Panc1 (cell line): ENCODE measurements at regions not wholly inside any gene's neighbourhood (a gene's known extent, or its start where the extent isn't known, plus 50 kb on each side); places are given as distances from the start of the nearest gene placed in this dataset.

Experiments
- ATAC-seq: fragments of 200-7000 bp; cut with Tn5 transposase; 2 replicates; pipeline ENCODE4 v1.9.1; 2020; ENCODE audit warnings: mild to moderate bottlenecking, moderate library complexity
- BruUV-seq: library from RNA; stranded (reverse); fragments of 400-500 nt; replicated peaks from 2 replicates; lab custom pipeline; 2021; lab: Mats Ljungman, UMichigan
- CTCF ChIA-PET: fragments of 300-600 bp; sonication (Branson Sonifier 250); formaldehyde crosslinking; loops from one replicate; lab custom pipeline; 2022; ENCODE audit warnings: antibody characterized with exemption; lab: Charles Lee
- POLR2A ChIA-PET: fragments of 300-600 bp; sonication (Branson Sonifier 250); formaldehyde crosslinking; loops from one replicate; lab custom pipeline; 2022; ENCODE audit warnings: antibody characterized with exemption; lab: Charles Lee
- DNase-seq: peaks from one replicate; pipeline ENCODE4 v3.0.0-alpha.2; 2010; ENCODE audit warnings: low read depth, low spot score
- H3K27ac ChIP-seq: 2 replicates; pipeline ENCODE4 v1.5.1; 2011; ENCODE audit warnings: mild to moderate bottlenecking, low read length, inconsistent platforms
- H3K27me3 ChIP-seq: fragments of 200-500 bp; sonication (Bioruptor generic); 2 replicates; pipeline ENCODE4 v1.6.0; 2014; ENCODE audit warnings: low read length, inconsistent platforms; ENCODE audit not compliant: control insufficient read depth, insufficient read depth
- H3K36me3 ChIP-seq: fragments of 200-500 bp; sonication (Bioruptor generic); 2 replicates; pipeline ENCODE4 v1.5.1; 2014; ENCODE audit warnings: inconsistent platforms, mild to moderate bottlenecking, low read length, moderate library complexity; ENCODE audit not compliant: control insufficient read depth, insufficient read depth
- H3K4me1 ChIP-seq: 2 replicates; pipeline ENCODE4 v1.5.1; 2011; ENCODE audit warnings: inconsistent platforms, mild to moderate bottlenecking, low read length, moderate library complexity; ENCODE audit not compliant: control insufficient read depth, insufficient read depth
- H3K4me3 ChIP-seq, 2 experiments: 2 replicates each; pipeline ENCODE4 v1.5.1; 2011 to 2012; ENCODE audit warnings: low read depth in 2 of 2, low read length in 2 of 2, mild to moderate bottlenecking in 2 of 2, inconsistent platforms in 1 of 2, moderate library complexity in 1 of 2
- H3K9me3 ChIP-seq: fragments of 200-500 bp; sonication (Bioruptor generic); 2 replicates; pipeline ENCODE4 v1.5.1; 2014; ENCODE audit warnings: low read depth, mild to moderate bottlenecking, inconsistent platforms, low read length, moderate library complexity; ENCODE audit not compliant: control insufficient read depth, insufficient read depth
- CTCF ChIP-seq: fragments of 450-650 bp; IDR thresholded peaks from 2 replicates; pipeline ENCODE4 v1.5.1; 2017; ENCODE audit warnings: mild to moderate bottlenecking
- POLR2AphosphoS5 ChIP-seq: IDR thresholded peaks from 2 replicates; pipeline ENCODE4 v1.6.1; 2012; ENCODE audit warnings: mild to moderate bottlenecking, low read depth, low read length, moderate library complexity
- SIN3A ChIP-seq: IDR thresholded peaks from 2 replicates; pipeline ENCODE4 v1.6.1; 2012; ENCODE audit warnings: low read depth, mild to moderate bottlenecking, low read length, moderate library complexity, borderline replicate concordance; ENCODE audit not compliant: insufficient read depth
- TCF7L2 ChIP-seq: IDR thresholded peaks from 2 replicates; pipeline ENCODE4 v1.6.1; 2011; ENCODE audit warnings: mild to moderate bottlenecking, low read depth, low read length, inconsistent platforms
- in situ Hi-C: cut with HindIII; loops from 2 replicates; pipeline ENCODE4 v1.10.0; 2016; ENCODE audit warnings: low sequenced_read_pairs, low pct_unique_long_range_greater_than_20kb
- intact Hi-C: fragments of 100-400 bp; cut with micrococcal nuclease; formaldehyde crosslinking; loops from one replicate; pipeline ENCODE4 v1.10.0; 2022; ENCODE audit not compliant: unreplicated experiment
- TF ChIP-seq, protein P1 (sequence below), 2 experiments: IDR thresholded peaks; 2 replicates each; pipeline ENCODE4 v1.6.1; 2011 to 2012; ENCODE audit warnings: low read depth in 2 of 2, control low read depth in 1 of 2, low read length in 1 of 2, mild to moderate bottlenecking in 1 of 2, moderate library complexity in 1 of 2; ENCODE audit not compliant: insufficient read depth in 1 of 2

DNA sequence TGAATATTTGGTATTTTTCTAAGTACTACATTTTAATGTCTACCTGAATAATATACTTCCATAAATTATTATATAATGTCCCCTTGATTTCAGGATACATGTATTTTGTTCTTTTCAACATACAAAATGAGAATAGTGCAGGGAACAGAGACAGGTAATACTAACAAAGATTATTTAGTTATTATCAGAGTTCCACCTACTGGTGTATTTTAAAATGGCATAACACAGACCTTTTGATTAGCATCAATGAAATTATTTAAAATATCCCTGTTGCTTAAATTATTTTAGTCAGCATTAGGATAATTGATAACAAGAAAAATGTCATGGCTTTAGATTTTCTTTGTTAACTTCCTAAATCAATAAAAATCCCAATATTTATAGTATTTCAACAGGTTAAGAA lies 184.0 kb downstream of the PRDM13 start:
- H3K27me3 ChIP-seq: peaks cover 7% of the 10 kb centered on the region; the same call in 1 of the 2 replicates
- no peak overlapping the region for H3K27ac ChIP-seq
- in situ Hi-C loops: no loop called here
- no peaks in the 10 kb centered on the region for H3K36me3 ChIP-seq
- no peak for ATAC-seq
- H3K4me1 ChIP-seq: no peaks in the 10 kb centered on the region
- H3K9me3 ChIP-seq: no peaks in the 10 kb centered on the region
- H3K4me3 ChIP-seq: no peak overlapping the region
- POLR2A ChIA-PET: no interaction called here
- no peak for TF ChIP-seq SIN3A
- CTCF ChIA-PET: no interaction called here
- no TSS peak for BruUV-seq
- intact Hi-C loops: no loop called here
- no peak for DNase-seq

- Histone ChIP-seq H3K4me1 (no peaks in the 10 kb centered on the region), H3K27me3 (peaks cover 4% of the 10 kb centered on the region), H3K9me3 (no peaks in the 10 kb centered on the region), H3K4me3 (no peak overlapping the region), H3K27ac (no peak overlapping the region), H3K36me3 (no peaks in the 10 kb centered on the region)
- POLR2A ChIA-PET: no interaction called here
- CTCF ChIA-PET: no interaction called here
- DNase-seq (no peak), ATAC-seq (no peak)
- intact Hi-C loops (no loop called here), in situ Hi-C loops (no loop called here)
- no TSS peak for BruUV-seq
- TF ChIP-seq, protein P1, sequence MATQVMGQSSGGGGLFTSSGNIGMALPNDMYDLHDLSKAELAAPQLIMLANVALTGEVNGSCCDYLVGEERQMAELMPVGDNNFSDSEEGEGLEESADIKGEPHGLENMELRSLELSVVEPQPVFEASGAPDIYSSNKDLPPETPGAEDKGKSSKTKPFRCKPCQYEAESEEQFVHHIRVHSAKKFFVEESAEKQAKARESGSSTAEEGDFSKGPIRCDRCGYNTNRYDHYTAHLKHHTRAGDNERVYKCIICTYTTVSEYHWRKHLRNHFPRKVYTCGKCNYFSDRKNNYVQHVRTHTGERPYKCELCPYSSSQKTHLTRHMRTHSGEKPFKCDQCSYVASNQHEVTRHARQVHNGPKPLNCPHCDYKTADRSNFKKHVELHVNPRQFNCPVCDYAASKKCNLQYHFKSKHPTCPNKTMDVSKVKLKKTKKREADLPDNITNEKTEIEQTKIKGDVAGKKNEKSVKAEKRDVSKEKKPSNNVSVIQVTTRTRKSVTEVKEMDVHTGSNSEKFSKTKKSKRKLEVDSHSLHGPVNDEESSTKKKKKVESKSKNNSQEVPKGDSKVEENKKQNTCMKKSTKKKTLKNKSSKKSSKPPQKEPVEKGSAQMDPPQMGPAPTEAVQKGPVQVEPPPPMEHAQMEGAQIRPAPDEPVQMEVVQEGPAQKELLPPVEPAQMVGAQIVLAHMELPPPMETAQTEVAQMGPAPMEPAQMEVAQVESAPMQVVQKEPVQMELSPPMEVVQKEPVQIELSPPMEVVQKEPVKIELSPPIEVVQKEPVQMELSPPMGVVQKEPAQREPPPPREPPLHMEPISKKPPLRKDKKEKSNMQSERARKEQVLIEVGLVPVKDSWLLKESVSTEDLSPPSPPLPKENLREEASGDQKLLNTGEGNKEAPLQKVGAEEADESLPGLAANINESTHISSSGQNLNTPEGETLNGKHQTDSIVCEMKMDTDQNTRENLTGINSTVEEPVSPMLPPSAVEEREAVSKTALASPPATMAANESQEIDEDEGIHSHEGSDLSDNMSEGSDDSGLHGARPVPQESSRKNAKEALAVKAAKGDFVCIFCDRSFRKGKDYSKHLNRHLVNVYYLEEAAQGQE (IDR thresholded peaks at IDR 0.05; ENCODE audit: insufficient read depth in 1 of 2, low read depth in 2 of 2, low read length in 1 of 2): no peak
- no peak for TF ChIP-seq SIN3A
- TF ChIP-seq TCF7L2: no peak
- TF ChIP-seq CTCF: no peak
- TF ChIP-seq POLR2AphosphoS5: no peak
Measured at GRCh38 chr6:99801805-99802204, 192.2 kb downstream of the MCHR2 start.

GRCh38 chr6:99802396-99803031 lies 191.5 kb downstream of the MCHR2 start:
- no peaks in the 10 kb centered on the region for H3K9me3 ChIP-seq
- DNase-seq: no peak
- in situ Hi-C loops: no loop called here
- ChIA-PET CTCF (no interaction called here), POLR2A (no interaction called here)
- intact Hi-C loops: no loop called here
- H3K36me3 ChIP-seq: no peaks in the 10 kb centered on the region
- no peak overlapping the region for H3K27ac ChIP-seq
- no peak for ATAC-seq
- BruUV-seq: no TSS peak
- TF ChIP-seq SIN3A (no peak), CTCF (peak; percentile 27)
- TF ChIP-seq, protein P1 (IDR thresholded peaks at IDR 0.05; ENCODE audit: insufficient read depth in 1 of 2, low read depth in 2 of 2, low read length in 1 of 2): no peak
- H3K27me3 ChIP-seq: peaks cover 6% of the 10 kb centered on the region
- H3K4me3 ChIP-seq: no peak overlapping the region
- H3K4me1 ChIP-seq: no peaks in the 10 kb centered on the region
